ENCODE measurements at regions not wholly inside any gene's neighbourhood (a gene's known extent, or its start where the extent isn't known, plus 50 kb on each side); places are given as distances from the start of the nearest gene placed in this dataset.

DNA sequence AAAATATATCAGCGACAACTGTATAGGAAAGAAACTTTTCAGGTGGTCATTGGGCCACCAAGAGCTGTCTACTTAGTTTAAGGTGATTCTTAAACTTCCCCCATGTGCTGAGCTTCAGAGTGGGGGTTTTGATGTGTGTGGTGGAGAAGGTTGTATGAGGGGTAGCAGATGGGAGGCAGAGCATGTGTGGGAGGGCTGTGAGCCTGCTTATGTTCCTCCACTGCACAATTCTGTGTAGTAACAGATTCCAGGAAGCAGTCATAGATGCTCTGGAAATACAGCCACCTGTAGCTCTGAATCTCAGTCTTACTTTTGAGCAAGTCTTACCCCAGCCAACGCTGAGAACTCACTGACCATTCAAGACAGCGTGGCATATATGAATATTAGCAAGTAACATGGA is 95.3 kb upstream of the SPATA13 start:
- TF ChIP-seq, protein P1, sequence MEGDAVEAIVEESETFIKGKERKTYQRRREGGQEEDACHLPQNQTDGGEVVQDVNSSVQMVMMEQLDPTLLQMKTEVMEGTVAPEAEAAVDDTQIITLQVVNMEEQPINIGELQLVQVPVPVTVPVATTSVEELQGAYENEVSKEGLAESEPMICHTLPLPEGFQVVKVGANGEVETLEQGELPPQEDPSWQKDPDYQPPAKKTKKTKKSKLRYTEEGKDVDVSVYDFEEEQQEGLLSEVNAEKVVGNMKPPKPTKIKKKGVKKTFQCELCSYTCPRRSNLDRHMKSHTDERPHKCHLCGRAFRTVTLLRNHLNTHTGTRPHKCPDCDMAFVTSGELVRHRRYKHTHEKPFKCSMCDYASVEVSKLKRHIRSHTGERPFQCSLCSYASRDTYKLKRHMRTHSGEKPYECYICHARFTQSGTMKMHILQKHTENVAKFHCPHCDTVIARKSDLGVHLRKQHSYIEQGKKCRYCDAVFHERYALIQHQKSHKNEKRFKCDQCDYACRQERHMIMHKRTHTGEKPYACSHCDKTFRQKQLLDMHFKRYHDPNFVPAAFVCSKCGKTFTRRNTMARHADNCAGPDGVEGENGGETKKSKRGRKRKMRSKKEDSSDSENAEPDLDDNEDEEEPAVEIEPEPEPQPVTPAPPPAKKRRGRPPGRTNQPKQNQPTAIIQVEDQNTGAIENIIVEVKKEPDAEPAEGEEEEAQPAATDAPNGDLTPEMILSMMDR (IDR thresholded peaks at IDR 0.05; ENCODE audit: low read length) = no peak
- no peak for TF ChIP-seq EZH2 (optimal IDR thresholded peaks at IDR 0.05; ENCODE audit: low read depth, low read length)
- no peak for TF ChIP-seq EZH2phosphoT487 (IDR thresholded peaks at IDR 0.05; ENCODE audit: low read length)

Measured in MM.1S (cell line).